CD4-positive, alpha-beta T cell (primary cell): ENCODE measurements at regions not wholly inside any gene's neighbourhood (a gene's known extent, or its start where the extent isn't known, plus 50 kb on each side); places are given as distances from the start of the nearest gene placed in this dataset.
"Not testable (repeated sequence)": the region's sequence is repeated elsewhere in the genome, so short reads cannot be mapped to it uniquely, and the experiment has no call there.

Experiments
- ATAC-seq: fragments of 200-7000 bp; cut with Tn5 transposase; one replicate; pipeline ENCODE4 v1.10.0; 2022; ENCODE audit warnings: mild to moderate bottlenecking; ENCODE audit not compliant: poor library complexity
- CTCF ChIA-PET: fragments of 350-600 bp; sonication (Branson Sonifier 250); formaldehyde crosslinking; loops from one replicate; lab custom pipeline; 2021; ENCODE audit warnings: antibody characterized with exemption, inconsistent platforms; lab: Charles Lee
- POLR2A ChIA-PET: fragments of 350-600 bp; sonication (Branson Sonifier 250); formaldehyde crosslinking; loops from one replicate; lab custom pipeline; 2021; ENCODE audit warnings: antibody characterized with exemption, inconsistent platforms; lab: Charles Lee
- DNase-seq, 14 experiments: peaks; one replicate each; pipeline ENCODE4 v3.0.0-alpha.2; 2013 to 2020; ENCODE audit warnings: mixed read lengths in 2 of 14
- H3K27ac ChIP-seq, 2 donors: one replicate each; pipeline versions ENCODE4 v1.5.1 to v1.7.0; 2013; ENCODE audit warnings: low read length in 2 of 2, low read depth in 1 of 2, mild to moderate bottlenecking in 1 of 2
- H3K27me3 ChIP-seq, 2 experiments: 1 replicate in 1 of 2; 2 replicates in 1 of 2; pipeline versions ENCODE4 v1.6.1 to v1.7.0; 2013; ENCODE audit warnings: low read length in 2 of 2, control low read depth in 1 of 2, mild to moderate bottlenecking in 1 of 2, moderate library complexity in 1 of 2; ENCODE audit not compliant: insufficient read depth in 2 of 2, control insufficient read depth in 1 of 2
- H3K36me3 ChIP-seq: one replicate; pipeline ENCODE4 v1.6.1; 2013; ENCODE audit warnings: low read length, control low read depth; ENCODE audit not compliant: insufficient read depth
- H3K4me1 ChIP-seq: one replicate; pipeline ENCODE4 v1.6.1; 2013; ENCODE audit warnings: low read length, control low read depth; ENCODE audit not compliant: insufficient read depth
- H3K4me3 ChIP-seq: one replicate; pipeline ENCODE4 v1.5.1; 2013; ENCODE audit warnings: mild to moderate bottlenecking, low read length, moderate library complexity
- H3K9me3 ChIP-seq, 2 experiments: 1 replicate in 1 of 2; 2 replicates in 1 of 2; pipeline versions ENCODE4 v1.6.1 to v1.7.0; 2013; ENCODE audit warnings: low read length in 2 of 2, mild to moderate bottlenecking in 2 of 2, control low read depth in 1 of 2, moderate library complexity in 1 of 2; ENCODE audit not compliant: control insufficient read depth in 1 of 2, insufficient read depth in 1 of 2
- H3K27ac Mint-ChIP-seq: one replicate; pipeline ENCODE4 v1.8.0; 2020; ENCODE audit warnings: mixed read lengths
- H3K27me3 Mint-ChIP-seq: one replicate; pipeline ENCODE4 v1.8.0; 2021; ENCODE audit warnings: mixed read lengths
- H3K36me3 Mint-ChIP-seq: one replicate; pipeline ENCODE4 v1.8.0; 2021; ENCODE audit warnings: low read depth, mixed read lengths
- H3K4me1 Mint-ChIP-seq: one replicate; pipeline ENCODE4 v1.8.0; 2021; ENCODE audit warnings: low read depth, mixed read lengths
- H3K4me3 Mint-ChIP-seq: one replicate; pipeline ENCODE4 v1.8.0; 2020; ENCODE audit warnings: mild to moderate bottlenecking, mixed read lengths
- H3K9me3 Mint-ChIP-seq: one replicate; pipeline ENCODE4 v1.8.0; 2020; ENCODE audit warnings: mixed read lengths
- CTCF ChIP-seq: fragments of 200-600 bp; IDR thresholded peaks from one replicate; pipeline ENCODE4 v1.8.0; 2022; ENCODE audit warnings: antibody characterized with exemption, mild to moderate bottlenecking
- intact Hi-C, 2 experiments: fragments of 100-400 bp; cut with DNase I in 1 of 2; cut with micrococcal nuclease in 1 of 2; formaldehyde crosslinking; loops; one replicate each; pipeline versions ENCODE4 v1.15.1 to v1.9.0; 2023 to 2025; cut with DNase I, micrococcal nuclease

- no peaks in the 10 kb centered on the region for H3K27me3 Mint-ChIP-seq
- no peak for TF ChIP-seq CTCF
- no peak for ATAC-seq
- intact Hi-C loops = no loop called here
- H3K4me1 ChIP-seq = peaks cover 19% of the 10 kb centered on the region
- ChIA-PET POLR2A (no interaction called here), CTCF (no interaction called here)
- no peaks in the 10 kb centered on the region for H3K9me3 Mint-ChIP-seq
- no peak overlapping the region for H3K4me3 ChIP-seq
- H3K27me3 ChIP-seq = no peaks in the 10 kb centered on the region
- no peaks in the 10 kb centered on the region for H3K36me3 Mint-ChIP-seq
- no peak overlapping the region for H3K27ac Mint-ChIP-seq
- no peak overlapping the region for H3K4me3 Mint-ChIP-seq
- H3K27ac ChIP-seq = no peak overlapping the region
- no peaks in the 10 kb centered on the region for H3K36me3 ChIP-seq
- DNase-seq = peak in 1 of 14 experiments; percentile 39
- H3K4me1 Mint-ChIP-seq = peaks cover 13% of the 10 kb centered on the region
- H3K9me3 ChIP-seq = no peaks in the 10 kb centered on the region
Observed at GRCh38 chrX:65873385-65873784, 166.5 kb downstream of the VSIG4 start.

- H3K27ac Mint-ChIP-seq = no peak overlapping the region
- intact Hi-C loops = no loop called here
- H3K4me3 ChIP-seq = no peak overlapping the region
- H3K27ac ChIP-seq = no peak overlapping the region
- no peaks in the 10 kb centered on the region for H3K27me3 ChIP-seq
- POLR2A ChIA-PET = no interaction called here
- ATAC-seq = no peak
- H3K4me3 Mint-ChIP-seq = no peak overlapping the region
- H3K36me3 Mint-ChIP-seq = no peaks in the 10 kb centered on the region
- no peaks in the 10 kb centered on the region for H3K27me3 Mint-ChIP-seq
- no peaks in the 10 kb centered on the region for H3K9me3 ChIP-seq
- H3K36me3 ChIP-seq = no peaks in the 10 kb centered on the region
- no peaks in the 10 kb centered on the region for H3K9me3 Mint-ChIP-seq
- peak in 4 of 14 experiments; percentile 13 to 25 (median 22) for DNase-seq
- CTCF ChIA-PET = no interaction called here
- TF ChIP-seq CTCF = no peak
- H3K4me1 Mint-ChIP-seq = peaks cover 8% of the 10 kb centered on the region
- H3K4me1 ChIP-seq = peaks cover 19% of the 10 kb centered on the region
Observed at GRCh38 chrX:65871671-65872311, 168.1 kb downstream of the VSIG4 start.

GRCh38 chrX:65870544-65870943 is 169.3 kb downstream of the VSIG4 start:
- H3K36me3 Mint-ChIP-seq, DNase-seq, H3K9me3 ChIP-seq, intact Hi-C loops, H3K36me3 ChIP-seq, ATAC-seq, H3K27me3 ChIP-seq, H3K9me3 Mint-ChIP-seq, H3K4me3 Mint-ChIP-seq, POLR2A ChIA-PET, CTCF ChIA-PET, H3K27ac ChIP-seq, H3K4me3 ChIP-seq, H3K27ac Mint-ChIP-seq, H3K27me3 Mint-ChIP-seq: not testable (repeated sequence)
- peaks cover 20% of the 10 kb centered on the region for H3K4me1 Mint-ChIP-seq
- H3K4me1 ChIP-seq = peaks cover 23% of the 10 kb centered on the region

- Mint-ChIP-seq H3K4me1 (peaks cover 40% of the 10 kb centered on the region), H3K27ac (no peak overlapping the region), H3K36me3 (no peaks in the 10 kb centered on the region), H3K4me3 (no peak overlapping the region), H3K9me3 (no peaks in the 10 kb centered on the region), H3K27me3 (no peaks in the 10 kb centered on the region)
- ATAC-seq (no peak), DNase-seq (no peak)
- POLR2A ChIA-PET = no interaction called here
- H3K27ac ChIP-seq = peak overlapping the region in 1 of 2 donors; percentile 30
- peaks cover 17% of the 10 kb centered on the region for H3K4me1 ChIP-seq
- no peaks in the 10 kb centered on the region for H3K27me3 ChIP-seq
- CTCF ChIA-PET = no interaction called here
- no peaks in the 10 kb centered on the region for H3K9me3 ChIP-seq
- TF ChIP-seq CTCF = no peak
- H3K36me3 ChIP-seq = no peaks in the 10 kb centered on the region
- no peak overlapping the region for H3K4me3 ChIP-seq
- intact Hi-C loops = loop anchor here in 1 of 2 experiments (10.0 kb wide), 1 partner anchor 142 kb away; no protein-coding TSS in a partner anchor
Observed at GRCh38 chrX:65866773-65867172, 173.1 kb downstream of the VSIG4 start.
